ENCODE measurements at regions not wholly inside any gene's neighbourhood (a gene's known extent, or its start where the extent isn't known, plus 50 kb on each side); places are given as distances from the start of the nearest gene placed in this dataset.

- no peak for DNase-seq
Measured at GRCh38 chr9:81162361-81162760, 527.0 kb downstream of the TLE1 start.

- no peak for DNase-seq
Measured at GRCh38 chr9:81156381-81156780, 533.0 kb downstream of the TLE1 start.

- DNase-seq, result no peak
Measured at GRCh38 chr9:81150016-81150625, 539.2 kb downstream of the TLE1 start.

- DNase-seq, result peak; percentile 67
Measured at GRCh38 chr9:81146684-81147337, 542.5 kb downstream of the TLE1 start.

- no peak for DNase-seq
Measured at GRCh38 chr9:81146241-81146640, 543.1 kb downstream of the TLE1 start.

- no peak for DNase-seq
Measured at GRCh38 chr9:81145331-81145963, 543.9 kb downstream of the TLE1 start.

GRCh38 chr9:81141961-81142360 lies 547.4 kb downstream of the TLE1 start:
- DNase-seq, result no peak

GRCh38 chr9:81137976-81138568 lies 551.3 kb downstream of the TLE1 start:
- no peak for DNase-seq

GRCh38 chr9:81132796-81133195 lies 556.6 kb downstream of the TLE1 start:
- no peak for DNase-seq

GRCh38 chr9:81132318-81132717 lies 557.0 kb downstream of the TLE1 start:
- peak; percentile 27 for DNase-seq

- no peak for DNase-seq
Measured at GRCh38 chr9:81128701-81129100, 560.6 kb downstream of the TLE1 start.

GRCh38 chr9:81125446-81126092 lies 563.8 kb downstream of the TLE1 start:
- peak; percentile 62 for DNase-seq

- no peak for DNase-seq
Measured at GRCh38 chr9:81123526-81123925, 565.8 kb downstream of the TLE1 start.

- no peak for DNase-seq
Measured at GRCh38 chr9:81122749-81123148, 566.6 kb downstream of the TLE1 start.

GRCh38 chr9:81119591-81119990 lies 569.8 kb downstream of the TLE1 start:
- DNase-seq, result no peak

- DNase-seq, result no peak
Measured at GRCh38 chr9:81118416-81118815, 570.9 kb downstream of the TLE1 start.

- DNase-seq, result peak; percentile 40
Measured at GRCh38 chr9:81116340-81117137, 572.8 kb downstream of the TLE1 start.

GRCh38 chr9:81113453-81114124 lies 575.8 kb downstream of the TLE1 start:
- no peak for DNase-seq

GRCh38 chr9:81112627-81113452 lies 576.5 kb downstream of the TLE1 start:
- no peak for DNase-seq

- DNase-seq, result no peak
Measured at GRCh38 chr9:81108821-81109220, 580.5 kb downstream of the TLE1 start.

GRCh38 chr9:81108391-81108790 lies 581.0 kb downstream of the TLE1 start:
- no peak for DNase-seq
